ENCODE measurements at regions not wholly inside any gene's neighbourhood (a gene's known extent, or its start where the extent isn't known, plus 50 kb on each side); places are given as distances from the start of the nearest gene placed in this dataset.

GRCh38 chr9:89666950-89667349, 62.1 kb downstream of the GADD45G start:
- peaks cover 4% of the 10 kb centered on the region for H3K27me3 Mint-ChIP-seq
- no peaks in the 10 kb centered on the region for H3K4me1 Mint-ChIP-seq (ENCODE audit: low read depth)
- H3K4me3 Mint-ChIP-seq = no peak overlapping the region
- H3K36me3 Mint-ChIP-seq (ENCODE audit: low read depth) = peaks cover 4% of the 10 kb centered on the region
- H3K9me3 Mint-ChIP-seq = no peaks in the 10 kb centered on the region
- H3K27ac Mint-ChIP-seq = no peak overlapping the region

- H3K27me3 Mint-ChIP-seq = no peaks in the 10 kb centered on the region
- H3K27ac Mint-ChIP-seq = no peak overlapping the region
- peaks cover 4% of the 10 kb centered on the region for H3K36me3 Mint-ChIP-seq (ENCODE audit: low read depth)
- no peaks in the 10 kb centered on the region for H3K9me3 Mint-ChIP-seq
- H3K4me1 Mint-ChIP-seq (ENCODE audit: low read depth) = no peaks in the 10 kb centered on the region
- no peak overlapping the region for H3K4me3 Mint-ChIP-seq
These were observed 62.9 kb downstream of the GADD45G start for GRCh38 chr9:89667726-89668125.

GRCh38 chr9:89668216-89668865, 63.5 kb downstream of the GADD45G start:
- no peak overlapping the region for H3K4me3 Mint-ChIP-seq
- H3K36me3 Mint-ChIP-seq (ENCODE audit: low read depth) = peaks cover 4% of the 10 kb centered on the region
- no peaks in the 10 kb centered on the region for H3K9me3 Mint-ChIP-seq
- H3K4me1 Mint-ChIP-seq (ENCODE audit: low read depth) = no peaks in the 10 kb centered on the region
- no peaks in the 10 kb centered on the region for H3K27me3 Mint-ChIP-seq
- H3K27ac Mint-ChIP-seq = no peak overlapping the region

GRCh38 chr9:89668866-89669246, 64.0 kb downstream of the GADD45G start:
- H3K36me3 Mint-ChIP-seq (ENCODE audit: low read depth) = peaks cover 4% of the 10 kb centered on the region
- no peak overlapping the region for H3K27ac Mint-ChIP-seq
- H3K9me3 Mint-ChIP-seq = no peaks in the 10 kb centered on the region
- no peaks in the 10 kb centered on the region for H3K27me3 Mint-ChIP-seq
- H3K4me3 Mint-ChIP-seq = no peak overlapping the region
- H3K4me1 Mint-ChIP-seq (ENCODE audit: low read depth) = no peaks in the 10 kb centered on the region

GRCh38 chr9:89669361-89669842, 64.6 kb downstream of the GADD45G start:
- no peak overlapping the region for H3K4me3 Mint-ChIP-seq
- H3K27ac Mint-ChIP-seq = no peak overlapping the region
- no peaks in the 10 kb centered on the region for H3K4me1 Mint-ChIP-seq (ENCODE audit: low read depth)
- no peaks in the 10 kb centered on the region for H3K9me3 Mint-ChIP-seq
- peaks cover 4% of the 10 kb centered on the region for H3K36me3 Mint-ChIP-seq (ENCODE audit: low read depth)
- no peaks in the 10 kb centered on the region for H3K27me3 Mint-ChIP-seq

- Mint-ChIP-seq H3K9me3 (no peaks in the 10 kb centered on the region), H3K27me3 (no peaks in the 10 kb centered on the region), H3K4me3 (no peak overlapping the region), H3K36me3 (ENCODE audit: low read depth) (peaks cover 4% of the 10 kb centered on the region), H3K4me1 (ENCODE audit: low read depth) (no peaks in the 10 kb centered on the region), H3K27ac (no peak overlapping the region)
These were observed 65.3 kb downstream of the GADD45G start for GRCh38 chr9:89670114-89670513.

GRCh38 chr9:89670801-89671434, 66.1 kb downstream of the GADD45G start:
- Mint-ChIP-seq H3K9me3 (no peaks in the 10 kb centered on the region), H3K4me3 (no peak overlapping the region), H3K36me3 (ENCODE audit: low read depth) (peaks cover 4% of the 10 kb centered on the region), H3K4me1 (ENCODE audit: low read depth) (no peaks in the 10 kb centered on the region), H3K27me3 (no peaks in the 10 kb centered on the region), H3K27ac (no peak overlapping the region)

GRCh38 chr9:89674667-89675057, 69.8 kb downstream of the GADD45G start:
- no peak overlapping the region for H3K27ac Mint-ChIP-seq
- H3K9me3 Mint-ChIP-seq = no peaks in the 10 kb centered on the region
- H3K27me3 Mint-ChIP-seq = no peaks in the 10 kb centered on the region
- H3K36me3 Mint-ChIP-seq (ENCODE audit: low read depth) = peaks cover 4% of the 10 kb centered on the region
- H3K4me3 Mint-ChIP-seq = no peak overlapping the region
- H3K4me1 Mint-ChIP-seq (ENCODE audit: low read depth) = no peaks in the 10 kb centered on the region

GRCh38 chr9:89675058-89675742, 70.4 kb downstream of the GADD45G start:
- Mint-ChIP-seq H3K4me3 (no peak overlapping the region), H3K36me3 (ENCODE audit: low read depth) (peaks cover 4% of the 10 kb centered on the region), H3K4me1 (ENCODE audit: low read depth) (no peaks in the 10 kb centered on the region), H3K9me3 (no peaks in the 10 kb centered on the region), H3K27ac (no peak overlapping the region), H3K27me3 (no peaks in the 10 kb centered on the region)

- peaks cover 2% of the 10 kb centered on the region for H3K36me3 Mint-ChIP-seq (ENCODE audit: low read depth)
- no peak overlapping the region for H3K4me3 Mint-ChIP-seq
- H3K27me3 Mint-ChIP-seq = no peaks in the 10 kb centered on the region
- no peaks in the 10 kb centered on the region for H3K4me1 Mint-ChIP-seq (ENCODE audit: low read depth)
- H3K9me3 Mint-ChIP-seq = no peaks in the 10 kb centered on the region
- no peak overlapping the region for H3K27ac Mint-ChIP-seq
These were observed 71.5 kb downstream of the GADD45G start for GRCh38 chr9:89676281-89676680.

GRCh38 chr9:89677702-89678395, 73.0 kb downstream of the GADD45G start:
- no peaks in the 10 kb centered on the region for H3K4me1 Mint-ChIP-seq (ENCODE audit: low read depth)
- H3K4me3 Mint-ChIP-seq = no peak overlapping the region
- no peak overlapping the region for H3K27ac Mint-ChIP-seq
- H3K27me3 Mint-ChIP-seq = no peaks in the 10 kb centered on the region
- no peaks in the 10 kb centered on the region for H3K9me3 Mint-ChIP-seq
- no peaks in the 10 kb centered on the region for H3K36me3 Mint-ChIP-seq (ENCODE audit: low read depth)

- Mint-ChIP-seq H3K4me1 (ENCODE audit: low read depth) (no peaks in the 10 kb centered on the region), H3K9me3 (no peaks in the 10 kb centered on the region), H3K36me3 (ENCODE audit: low read depth) (no peaks in the 10 kb centered on the region), H3K4me3 (no peak overlapping the region), H3K27me3 (no peaks in the 10 kb centered on the region), H3K27ac (no peak overlapping the region)
These were observed 73.7 kb downstream of the GADD45G start for GRCh38 chr9:89678396-89679015.

- no peaks in the 10 kb centered on the region for H3K4me1 Mint-ChIP-seq (ENCODE audit: low read depth)
- H3K9me3 Mint-ChIP-seq = no peaks in the 10 kb centered on the region
- no peaks in the 10 kb centered on the region for H3K27me3 Mint-ChIP-seq
- H3K27ac Mint-ChIP-seq = no peak overlapping the region
- H3K36me3 Mint-ChIP-seq (ENCODE audit: low read depth) = no peaks in the 10 kb centered on the region
- no peak overlapping the region for H3K4me3 Mint-ChIP-seq
These were observed 74.2 kb downstream of the GADD45G start for GRCh38 chr9:89679016-89679415.

- Mint-ChIP-seq H3K4me1 (ENCODE audit: low read depth) (no peaks in the 10 kb centered on the region), H3K36me3 (ENCODE audit: low read depth) (no peaks in the 10 kb centered on the region), H3K4me3 (no peak overlapping the region), H3K9me3 (no peaks in the 10 kb centered on the region), H3K27me3 (no peaks in the 10 kb centered on the region), H3K27ac (no peak overlapping the region)
These were observed 74.8 kb downstream of the GADD45G start for GRCh38 chr9:89679581-89679980.

Measured in stimulated activated naive CD8-positive, alpha-beta T cell treated with anti-CD3 and anti-CD28 coated beads, Interleukin-15, Interleukin-2, amounts not matched to agents 100 ng/mL and 50 ng/mL, for 24 hours (primary cell).